GM21825 (cell line): ENCODE measurements at regions not wholly inside any gene's neighbourhood (a gene's known extent, or its start where the extent isn't known, plus 50 kb on each side); places are given as distances from the start of the nearest gene placed in this dataset.

ENCODE experiments used
- ATAC-seq: cut with Tn5 transposase; IDR thresholded peaks from one replicate; pipeline ENCODE4 v1.9.1; 2021; ENCODE audit warnings: mild to moderate bottlenecking, moderate library complexity; ENCODE audit not compliant: unreplicated experiment

DNA sequence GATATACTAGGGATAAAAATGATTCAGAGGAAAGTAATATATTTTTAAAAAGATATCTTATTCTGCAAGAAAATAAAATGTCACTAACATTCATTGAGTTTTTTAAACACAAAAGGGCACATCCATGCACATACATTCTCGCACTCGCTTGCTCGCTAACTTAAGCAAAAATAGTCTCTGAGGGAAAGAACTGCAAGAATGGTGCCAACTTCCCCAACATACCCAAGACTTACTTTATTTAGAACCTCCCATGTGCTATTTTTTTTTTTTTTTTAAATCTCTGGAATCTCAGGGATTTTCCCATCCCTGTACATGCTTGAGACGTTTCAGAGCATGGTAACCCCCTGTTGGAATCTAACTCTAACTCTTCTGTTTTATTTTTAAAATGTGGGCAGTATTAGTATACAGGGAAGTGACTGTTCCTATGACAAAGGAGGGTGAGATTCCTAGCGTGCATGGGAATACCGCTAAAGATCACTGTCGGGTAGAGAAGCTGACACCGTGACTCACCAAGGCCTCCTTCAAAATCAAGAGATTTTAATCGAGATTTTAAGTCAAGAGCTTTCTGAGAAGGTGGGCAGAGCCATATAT is 187.9 kb upstream of the ZEB2 start:
- no peak for ATAC-seq

- ATAC-seq: no peak
These were observed 186.7 kb upstream of the ZEB2 start for GRCh38 chr2:144706647-144707046.

DNA sequence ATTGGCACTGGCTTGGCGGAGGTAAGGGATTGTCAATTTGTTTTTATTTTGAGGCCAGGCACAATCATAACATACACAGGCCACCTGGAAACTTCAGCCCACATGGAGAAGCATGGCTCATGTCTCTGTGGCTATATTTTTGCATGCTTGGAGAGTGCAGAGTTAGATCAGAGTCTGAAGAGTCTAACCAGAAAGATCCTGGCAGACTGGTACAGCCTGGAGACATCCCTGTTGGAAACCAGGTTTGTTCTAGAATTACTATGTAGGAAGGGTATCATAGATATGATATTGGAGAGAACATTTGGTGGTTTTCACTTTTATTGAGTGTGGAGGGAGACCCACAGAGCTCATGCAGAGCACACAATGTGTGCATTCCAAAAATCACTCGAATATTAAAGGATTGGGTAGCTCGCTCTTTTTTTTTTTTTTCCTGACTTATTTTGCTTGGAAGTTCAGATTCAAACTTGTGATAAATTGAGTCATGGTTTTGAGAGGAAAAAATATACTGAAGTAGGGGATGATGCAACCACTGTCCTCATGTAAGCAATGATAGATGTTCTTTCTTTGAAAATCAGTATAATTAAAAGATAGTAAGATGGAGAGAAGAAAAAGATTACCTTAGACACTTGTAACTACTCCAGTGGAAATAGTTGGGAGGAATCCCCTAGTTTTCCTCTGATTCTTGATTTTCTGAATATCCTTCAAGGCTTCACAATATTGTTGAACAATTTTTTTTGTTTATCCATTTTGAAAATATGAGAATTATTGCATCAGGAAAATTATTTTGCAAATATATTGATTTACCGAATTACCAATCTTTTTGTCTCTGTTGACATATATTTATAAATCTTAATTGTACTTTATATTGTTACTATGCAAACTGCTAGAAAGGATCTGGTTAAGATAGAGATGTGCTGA is 185.7 kb upstream of the ZEB2 start:
- no peak for ATAC-seq

GRCh38 chr2:144704709-144705095 is 184.8 kb upstream of the ZEB2 start:
- no peak for ATAC-seq

DNA sequence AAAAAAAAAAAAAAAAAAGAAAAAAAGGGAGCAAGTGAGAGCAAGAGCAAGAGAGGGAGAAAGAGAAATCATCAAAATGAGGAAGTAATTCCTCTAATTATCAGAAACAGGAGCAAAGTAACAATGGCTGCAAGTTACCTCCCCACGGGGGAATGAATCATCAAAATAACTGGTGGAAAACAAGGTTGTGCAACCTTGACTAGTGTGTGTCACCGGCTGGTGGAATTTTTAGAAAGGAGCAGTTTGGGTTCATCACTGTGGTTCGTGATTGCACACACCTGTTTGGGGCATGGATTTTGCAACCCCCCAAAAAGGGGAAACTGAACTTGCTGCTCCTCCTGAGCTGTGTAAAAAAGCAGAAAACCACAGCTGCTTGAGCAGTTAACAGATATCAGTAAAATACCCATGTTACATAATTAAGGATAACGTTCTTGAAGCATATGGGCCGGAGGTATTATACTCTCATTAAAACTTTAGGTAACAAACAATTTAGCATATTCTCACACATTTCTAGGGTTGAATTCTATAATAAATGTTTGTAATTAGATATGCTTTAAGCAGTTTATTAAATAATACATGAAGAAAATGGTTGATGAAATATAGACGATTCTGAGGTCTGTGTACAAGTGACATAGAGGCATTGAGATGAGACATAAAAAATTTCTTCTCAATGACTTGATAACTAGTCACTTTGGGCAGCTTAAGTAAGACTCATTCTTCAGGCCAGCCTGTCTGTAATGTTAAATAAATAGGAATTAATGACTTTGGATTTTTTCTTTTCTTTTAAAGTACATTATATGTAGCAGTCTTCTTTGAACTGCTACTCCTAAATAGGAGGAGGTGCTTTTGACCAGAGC is 184.2 kb upstream of the ZEB2 start:
- no peak for ATAC-seq

- no peak for ATAC-seq
These were observed 182.1 kb upstream of the ZEB2 start for GRCh38 chr2:144702051-144702450.

DNA sequence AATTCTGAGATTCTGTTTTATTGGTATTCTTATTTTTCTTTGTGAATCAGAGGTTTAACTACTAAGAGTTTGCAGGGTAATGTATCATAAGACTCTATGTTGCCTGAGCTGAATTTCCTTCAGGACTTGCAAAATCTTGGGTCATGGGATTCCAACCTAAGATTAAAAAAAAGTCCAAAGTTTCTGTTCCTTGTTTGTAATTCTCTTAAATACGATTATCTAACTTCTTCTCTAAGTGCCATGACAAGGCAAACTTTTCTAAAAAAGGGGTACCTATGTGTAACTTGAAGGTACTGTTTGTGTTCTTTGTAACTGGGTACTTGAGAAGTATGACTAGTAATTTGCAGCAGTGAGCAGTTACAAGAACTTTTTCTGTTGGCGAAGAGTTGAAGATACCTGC is 181.3 kb upstream of the ZEB2 start:
- ATAC-seq: no peak

- ATAC-seq: no peak
These were observed 178.2 kb upstream of the ZEB2 start for GRCh38 chr2:144698156-144698555.

GRCh38 chr2:144695657-144696056 is 175.7 kb upstream of the ZEB2 start:
- ATAC-seq: no peak

- no peak for ATAC-seq
These were observed 174.5 kb upstream of the ZEB2 start for GRCh38 chr2:144694456-144694855.

- no peak for ATAC-seq
These were observed 173.3 kb upstream of the ZEB2 start for GRCh38 chr2:144693179-144693578.

DNA sequence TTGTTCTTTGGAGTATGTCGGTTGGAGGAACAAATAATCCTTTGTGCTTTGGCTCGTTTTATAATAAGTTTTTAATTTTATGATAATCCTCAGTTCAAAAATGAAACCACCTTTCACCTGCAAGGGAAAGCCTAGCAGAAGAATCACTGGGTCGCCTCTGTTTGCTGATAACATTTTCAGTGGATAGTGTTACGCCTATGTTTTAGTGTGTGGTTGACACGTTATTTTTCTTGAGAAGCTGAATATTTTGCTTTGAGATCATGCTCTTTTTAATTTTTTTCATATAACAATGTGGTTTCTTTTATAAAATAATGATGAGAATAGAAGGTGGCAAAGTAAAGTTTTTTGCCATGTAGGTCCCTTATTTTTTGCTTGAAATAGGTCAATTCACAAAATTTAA is 172.7 kb upstream of the ZEB2 start:
- no peak for ATAC-seq

DNA sequence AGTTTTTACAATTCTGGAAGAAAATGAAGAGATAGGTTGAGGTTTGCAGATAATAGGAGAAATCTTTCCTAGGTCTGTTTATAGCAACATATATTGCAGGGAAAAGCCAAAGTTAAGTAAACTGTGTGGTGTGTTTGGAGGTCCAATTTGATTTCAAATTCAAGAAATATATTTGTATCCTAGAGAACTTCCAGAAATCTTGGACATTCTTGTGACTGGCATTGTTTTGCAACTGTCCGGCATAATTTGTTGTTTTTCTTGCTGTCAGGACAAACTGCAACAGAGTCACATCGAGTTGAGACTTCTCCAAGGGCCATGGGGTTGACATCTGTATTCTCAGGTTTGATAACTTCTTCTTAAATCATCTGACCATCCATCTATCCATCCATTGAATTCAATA is 170.9 kb upstream of the ZEB2 start:
- ATAC-seq: no peak

GRCh38 chr2:144686518-144687215 is 166.7 kb upstream of the ZEB2 start:
- no peak for ATAC-seq

DNA sequence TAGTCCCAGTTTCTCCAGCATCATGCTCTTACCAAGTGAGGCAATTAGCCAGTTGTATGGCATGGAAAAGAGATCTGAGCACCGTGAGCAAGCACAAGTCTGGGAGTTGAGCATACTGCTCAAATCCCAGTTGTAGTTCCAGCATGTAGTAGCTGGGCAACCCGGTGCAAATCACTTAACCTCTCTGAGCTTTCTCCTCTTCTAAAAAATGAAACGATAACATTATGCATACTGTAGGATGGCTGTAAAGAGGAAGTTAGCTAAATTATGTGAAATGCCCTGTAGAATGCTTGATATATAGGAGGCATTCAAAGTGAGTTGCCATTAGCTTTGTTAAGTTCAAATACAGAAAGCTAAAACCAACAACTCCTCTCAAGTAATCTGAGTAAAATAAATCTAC is 164.0 kb upstream of the ZEB2 start:
- ATAC-seq: no peak

DNA sequence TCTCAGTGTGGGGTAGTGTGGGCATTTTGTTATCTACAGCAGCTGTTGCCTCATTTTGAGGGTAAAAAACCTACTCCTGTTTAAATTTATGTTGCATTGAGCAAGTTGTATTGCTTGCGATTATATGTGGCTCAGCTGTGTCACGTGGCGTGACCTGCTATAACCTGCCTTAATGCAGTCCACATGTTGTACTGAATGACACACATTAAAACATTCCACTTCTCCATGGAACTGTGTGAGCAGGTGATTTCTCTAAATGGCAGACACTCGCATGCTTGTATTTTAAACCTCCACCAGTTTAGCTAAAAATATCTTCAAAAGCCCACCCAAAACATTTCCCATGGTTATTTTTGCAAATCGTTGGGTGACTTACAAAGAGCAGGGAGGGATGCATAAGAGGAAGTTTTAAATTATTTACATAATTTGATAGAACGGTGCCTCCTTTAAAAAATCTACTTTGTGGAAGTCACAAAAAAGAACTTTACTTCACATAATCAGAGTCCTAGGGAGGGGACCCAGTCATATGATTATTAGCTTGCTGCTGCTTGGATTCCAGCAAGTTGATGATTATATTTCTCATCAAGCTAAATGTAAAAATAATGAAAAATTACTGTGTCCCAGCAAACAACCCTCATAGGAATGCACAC is 163.3 kb upstream of the ZEB2 start:
- ATAC-seq: no peak

- no peak for ATAC-seq
These were observed 162.3 kb upstream of the ZEB2 start for GRCh38 chr2:144682248-144682647.

- no peak for ATAC-seq
These were observed 161.5 kb upstream of the ZEB2 start for GRCh38 chr2:144681389-144681788.

DNA sequence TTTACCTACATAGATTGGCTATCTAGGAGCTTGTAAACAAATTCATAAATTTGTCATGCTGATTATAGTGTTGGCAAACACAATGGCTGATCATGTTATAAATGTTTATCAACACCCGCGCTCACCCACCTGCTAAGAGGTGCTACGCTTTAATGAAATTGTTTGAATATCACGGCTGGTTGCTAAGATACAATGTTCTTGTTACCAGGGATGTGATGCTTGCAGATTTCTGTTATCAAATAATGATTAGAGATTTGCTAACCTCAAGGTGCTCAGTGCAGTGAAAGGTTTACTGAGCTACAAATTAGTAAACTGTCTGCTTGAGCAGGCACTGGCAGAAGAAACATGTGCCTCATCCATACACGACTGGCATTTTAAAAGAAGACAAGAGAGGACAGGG is 160.0 kb upstream of the ZEB2 start:
- no peak for ATAC-seq

DNA sequence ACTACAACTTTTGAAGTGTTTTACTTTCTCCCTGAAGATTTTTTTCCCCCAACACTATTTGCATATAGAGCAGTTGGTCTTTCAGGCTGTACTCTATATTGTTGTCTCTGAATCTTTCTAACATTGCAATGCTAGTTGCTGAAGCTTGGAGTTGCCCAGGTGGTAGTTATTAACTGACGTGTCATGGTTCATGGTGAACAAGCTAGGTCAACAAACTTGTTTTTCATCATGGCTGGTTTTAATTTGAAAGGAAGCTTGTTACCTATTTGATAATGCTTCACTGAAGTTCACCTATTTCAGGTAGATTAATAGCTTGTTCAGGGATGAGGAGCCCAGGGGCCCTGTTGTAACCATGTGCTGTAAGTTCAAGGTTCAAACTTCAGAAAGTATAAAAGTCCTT is 158.8 kb upstream of the ZEB2 start:
- no peak for ATAC-seq

DNA sequence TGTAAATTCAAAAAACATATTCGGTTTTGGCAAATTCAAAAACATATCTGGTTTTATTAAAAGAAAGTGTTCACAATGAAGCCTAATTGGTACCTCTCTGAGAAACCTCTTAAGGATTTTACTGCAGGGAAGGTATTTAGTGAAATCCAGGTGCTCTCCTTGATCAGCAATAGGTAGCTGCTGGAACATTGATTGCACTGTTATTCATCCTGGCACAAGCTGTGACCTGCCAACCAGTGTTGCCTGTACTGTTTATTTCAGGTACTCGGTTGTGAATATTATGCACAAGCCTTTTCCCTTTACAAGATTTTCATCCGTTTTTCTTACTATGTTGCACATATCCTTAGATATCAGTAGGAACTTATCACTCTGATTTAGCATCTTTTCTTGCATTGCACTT is 155.8 kb upstream of the ZEB2 start:
- ATAC-seq: no peak
